Ramos (cell line): ENCODE measurements at regions not wholly inside any gene's neighbourhood (a gene's known extent, or its start where the extent isn't known, plus 50 kb on each side); places are given as distances from the start of the nearest gene placed in this dataset.

ENCODE experiments used
- in situ Hi-C: fragments of 300-500 bp; cut with MboI; formaldehyde crosslinking; loops from one replicate; pipeline ENCODE4 v1.14.3; 2022; ENCODE audit warnings: low sequenced_read_pairs; ENCODE audit not compliant: unreplicated experiment

- in situ Hi-C loops, result no loop called here
Observed at GRCh38 chr2:5083402-5083801, 608.8 kb upstream of the SOX11 start.

- in situ Hi-C loops, result no loop called here
Observed at GRCh38 chr2:5089409-5089808, 602.8 kb upstream of the SOX11 start.

GRCh38 chr2:5093056-5093455, 599.1 kb upstream of the SOX11 start:
- in situ Hi-C loops, result no loop called here

- in situ Hi-C loops, result no loop called here
Observed at GRCh38 chr2:5093518-5093917, 598.7 kb upstream of the SOX11 start.

GRCh38 chr2:5094192-5094591, 598.0 kb upstream of the SOX11 start:
- in situ Hi-C loops, result no loop called here

GRCh38 chr2:5098286-5098685, 593.9 kb upstream of the SOX11 start:
- in situ Hi-C loops, result no loop called here

- in situ Hi-C loops, result no loop called here
Observed at GRCh38 chr2:5102823-5103222, 589.4 kb upstream of the SOX11 start.

GRCh38 chr2:5111581-5111980, 580.6 kb upstream of the SOX11 start:
- in situ Hi-C loops, result no loop called here

- in situ Hi-C loops, result no loop called here
Observed at GRCh38 chr2:5119046-5119445, 573.1 kb upstream of the SOX11 start.

GRCh38 chr2:5121121-5121520, 571.1 kb upstream of the SOX11 start:
- in situ Hi-C loops, result no loop called here

GRCh38 chr2:5121642-5122041, 570.5 kb upstream of the SOX11 start:
- in situ Hi-C loops, result no loop called here

GRCh38 chr2:5123582-5124196, 568.5 kb upstream of the SOX11 start:
- in situ Hi-C loops, result no loop called here

- in situ Hi-C loops, result no loop called here
Observed at GRCh38 chr2:5125017-5125730, 567.0 kb upstream of the SOX11 start.

GRCh38 chr2:5132281-5132680, 559.9 kb upstream of the SOX11 start:
- in situ Hi-C loops, result no loop called here

GRCh38 chr2:5140347-5140746, 551.8 kb upstream of the SOX11 start:
- in situ Hi-C loops, result no loop called here

GRCh38 chr2:5144159-5144558, 548.0 kb upstream of the SOX11 start:
- in situ Hi-C loops, result no loop called here

GRCh38 chr2:5145053-5145452, 547.1 kb upstream of the SOX11 start:
- in situ Hi-C loops, result no loop called here

GRCh38 chr2:5145801-5146200, 546.4 kb upstream of the SOX11 start:
- in situ Hi-C loops, result no loop called here

- in situ Hi-C loops, result no loop called here
Observed at GRCh38 chr2:5148392-5149085, 543.6 kb upstream of the SOX11 start.

- in situ Hi-C loops, result no loop called here
Observed at GRCh38 chr2:5150871-5151270, 541.3 kb upstream of the SOX11 start.

- in situ Hi-C loops, result no loop called here
Observed at GRCh38 chr2:5164776-5165525, 527.2 kb upstream of the SOX11 start.
